HT1080 (cell line): ENCODE measurements at regions not wholly inside any gene's neighbourhood (a gene's known extent, or its start where the extent isn't known, plus 50 kb on each side); places are given as distances from the start of the nearest gene placed in this dataset.
A peak's percentile ranks its signal among the peaks of the same experiment; 100 is the strongest.
"Not testable (repeated sequence)": the region's sequence is repeated elsewhere in the genome, so short reads cannot be mapped to it uniquely, and the experiment has no call there.

Source experiments
- DNase-seq: peaks from one replicate; pipeline ENCODE4 v3.0.0-alpha.2; 2015; ENCODE audit warnings: low read depth

DNA sequence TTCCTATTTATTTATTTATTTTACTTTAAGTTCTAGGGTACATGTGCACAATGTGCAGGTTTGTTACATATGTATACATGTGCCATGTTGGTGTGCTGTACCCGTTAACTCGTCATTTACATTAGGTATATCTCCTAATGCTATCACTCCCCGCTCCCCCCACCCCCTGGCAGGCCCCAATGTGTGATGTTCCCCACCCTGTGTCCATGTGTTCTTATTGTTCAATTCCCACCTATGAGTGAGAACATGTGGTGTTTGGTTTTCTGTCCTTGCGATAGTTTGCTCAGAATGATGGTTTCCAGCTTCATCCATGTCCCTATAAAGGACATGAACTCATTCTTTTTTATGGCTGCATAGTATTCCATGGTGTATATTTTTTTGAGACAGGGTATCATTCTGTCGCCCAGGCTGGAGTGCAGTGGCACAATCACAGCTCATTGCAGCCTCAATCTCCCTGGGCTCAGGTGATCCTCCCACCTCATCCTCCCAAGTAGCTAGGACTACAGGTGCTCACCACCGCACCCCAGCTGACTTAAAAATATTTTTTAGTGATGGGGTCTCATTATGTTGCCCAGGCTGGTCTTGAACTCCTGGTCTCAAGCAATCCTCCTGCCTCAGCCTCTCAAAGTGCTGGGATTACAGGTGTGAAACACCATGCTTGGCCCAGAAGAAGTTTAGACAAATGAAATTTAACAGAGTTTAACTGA lies 140.6 kb downstream of the NPIPB5 start:
- DNase-seq, result not testable (repeated sequence)

DNA sequence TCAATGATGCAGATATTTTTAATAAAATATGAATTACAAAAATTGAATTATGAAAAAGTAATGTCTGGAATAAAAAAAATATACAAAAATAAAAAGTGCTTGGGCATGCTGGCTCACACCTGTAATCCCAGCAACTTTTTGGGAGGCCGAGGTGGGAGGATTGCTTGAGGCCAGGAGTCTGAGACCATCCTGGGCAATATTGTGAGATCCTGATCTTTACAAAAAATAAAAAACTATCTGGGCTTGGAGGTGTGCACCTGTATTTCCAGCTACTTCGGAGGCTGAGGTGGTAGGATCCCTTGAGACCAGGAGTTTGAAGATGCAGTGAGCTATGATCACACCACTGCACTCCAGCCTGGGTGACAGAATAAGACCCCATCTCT lies 141.8 kb downstream of the NPIPB5 start:
- DNase-seq, result no peak

DNA sequence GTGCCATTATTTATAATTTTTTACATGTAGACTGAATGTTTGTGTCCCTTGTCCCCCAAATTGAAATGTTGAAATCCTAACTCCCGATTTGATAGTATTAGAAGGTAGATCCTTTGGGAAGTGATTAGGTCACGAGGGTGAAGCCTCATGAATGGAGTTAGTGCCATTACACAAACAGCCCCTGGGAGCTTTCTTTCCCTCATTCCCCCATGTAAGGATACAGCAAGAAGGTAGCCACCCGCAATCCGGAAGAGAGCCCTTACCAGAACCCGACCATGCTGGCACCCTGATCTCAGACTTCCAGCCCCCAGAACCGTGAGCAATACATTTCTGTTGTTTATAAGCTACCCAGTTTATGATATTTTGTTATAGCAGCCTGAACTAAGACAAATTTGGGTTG lies 143.2 kb downstream of the NPIPB5 start:
- no peak for DNase-seq

DNA sequence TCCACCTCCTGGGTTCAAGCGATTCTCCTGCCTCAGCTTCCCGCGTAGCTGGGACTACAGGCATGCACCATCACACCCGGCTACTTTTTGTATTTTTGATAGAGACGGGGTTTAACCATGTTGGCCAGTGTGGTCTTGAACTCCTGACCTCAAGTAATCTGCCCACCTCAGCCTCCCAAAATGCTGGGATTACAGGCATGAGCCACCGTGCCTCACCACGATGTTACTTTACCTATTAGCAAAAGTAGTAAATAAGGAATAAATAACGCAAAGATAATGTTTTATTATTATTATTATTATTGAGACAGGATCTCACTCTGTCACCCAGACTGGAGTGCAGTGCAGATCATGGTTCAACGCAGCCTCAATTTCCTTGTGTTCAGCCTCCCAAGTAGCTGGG lies 145.9 kb downstream of the NPIPB5 start:
- not testable (repeated sequence) for DNase-seq

DNA sequence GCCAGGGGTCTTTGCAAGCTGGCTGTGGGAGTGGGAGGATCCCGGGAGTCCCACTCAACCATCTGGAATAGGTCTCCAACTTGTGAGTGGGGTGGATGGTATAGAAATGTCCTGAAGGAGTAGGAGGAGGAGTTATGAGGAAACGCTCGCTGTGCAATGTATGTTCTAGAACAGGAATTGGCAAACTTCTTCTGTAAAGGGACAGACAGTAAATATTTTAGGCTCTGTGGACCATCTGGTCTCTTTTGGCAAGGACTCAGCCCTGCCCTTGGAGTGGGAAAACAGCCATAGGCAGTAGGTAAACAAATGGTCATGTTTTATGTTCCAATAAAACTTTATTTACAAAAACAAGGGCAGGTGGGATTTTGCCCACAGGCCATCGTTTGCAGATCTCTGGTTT lies 149.2 kb downstream of the NPIPB5 start:
- no peak for DNase-seq

DNA sequence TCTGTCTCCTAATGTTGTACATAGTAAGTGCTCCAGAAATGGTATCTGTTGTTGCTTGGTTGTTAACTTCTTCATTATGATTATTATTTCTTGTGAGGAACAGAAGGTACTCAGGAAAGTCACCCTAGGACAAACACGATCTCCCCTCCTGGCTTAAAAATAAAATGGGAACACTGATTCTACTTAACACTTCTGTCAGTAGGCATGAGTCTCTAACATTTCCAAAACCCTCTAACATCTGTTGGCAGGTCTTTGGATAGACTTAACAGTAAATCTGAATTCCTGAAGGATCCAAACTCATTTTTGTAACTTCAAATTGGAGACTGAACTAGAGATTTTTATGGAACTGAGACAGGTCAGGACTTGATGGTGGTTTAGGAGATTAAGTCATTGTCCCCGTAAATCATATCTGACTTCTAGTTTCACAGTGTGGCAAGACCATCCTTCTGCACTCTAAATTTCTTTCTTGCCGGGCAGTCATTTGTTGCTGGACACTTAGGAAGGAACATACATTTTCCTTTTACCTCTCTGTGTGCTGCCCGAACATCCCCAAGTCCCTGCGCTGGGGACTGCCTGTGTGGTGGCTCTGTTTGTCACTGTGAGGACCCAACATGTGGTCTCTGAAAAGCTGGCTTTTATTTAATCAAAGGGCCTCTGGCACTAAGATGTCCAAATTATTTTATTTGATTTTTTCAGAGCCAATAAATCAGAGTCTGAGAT lies 149.9 kb downstream of the NPIPB5 start:
- DNase-seq, result no peak

DNA sequence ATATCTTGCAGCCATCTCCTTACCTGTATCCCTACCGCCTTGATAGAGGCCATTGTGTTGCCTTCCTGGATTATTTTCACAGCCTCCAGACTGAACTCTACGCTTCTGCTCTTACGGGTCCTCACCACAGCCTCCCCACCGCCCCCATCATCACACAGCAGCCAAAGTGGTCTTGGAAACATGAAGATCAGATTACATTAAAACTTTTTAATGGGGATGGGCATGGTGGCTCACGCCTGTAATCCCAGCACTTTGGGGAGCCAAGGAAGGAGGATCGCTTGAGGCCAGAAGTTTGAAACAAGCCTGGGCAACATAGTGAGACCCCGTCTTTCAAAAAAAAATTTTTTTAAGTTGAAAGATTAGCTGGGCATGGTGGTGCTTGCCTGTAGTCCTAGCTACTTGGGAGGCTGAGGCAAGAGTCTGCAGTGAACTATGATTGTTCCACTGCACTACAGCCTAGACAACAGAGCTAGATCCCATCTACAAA lies 150.5 kb downstream of the NPIPB5 start:
- no peak for DNase-seq

DNA sequence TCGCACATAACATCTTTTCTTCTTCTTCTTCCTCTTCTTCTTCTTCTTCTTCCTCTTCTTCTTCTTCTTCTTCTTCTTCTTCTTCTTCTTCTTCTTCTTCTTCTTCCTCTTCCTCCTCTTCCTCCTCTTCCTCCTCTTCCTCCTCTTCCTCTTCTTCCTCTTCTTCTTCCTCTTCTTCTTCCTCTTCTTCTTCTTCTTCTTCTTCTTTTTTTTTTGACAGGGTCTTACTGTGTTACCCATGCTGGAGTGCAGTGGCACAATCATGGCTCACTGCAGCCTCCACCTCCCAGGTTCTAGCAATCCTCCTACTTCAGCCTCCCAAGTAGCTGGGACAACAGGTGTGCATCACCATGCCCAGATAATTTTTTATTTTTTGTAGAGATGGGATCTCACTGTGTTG lies 151.0 kb upstream of the HS3ST2 start:
- DNase-seq, result not testable (repeated sequence)

DNA sequence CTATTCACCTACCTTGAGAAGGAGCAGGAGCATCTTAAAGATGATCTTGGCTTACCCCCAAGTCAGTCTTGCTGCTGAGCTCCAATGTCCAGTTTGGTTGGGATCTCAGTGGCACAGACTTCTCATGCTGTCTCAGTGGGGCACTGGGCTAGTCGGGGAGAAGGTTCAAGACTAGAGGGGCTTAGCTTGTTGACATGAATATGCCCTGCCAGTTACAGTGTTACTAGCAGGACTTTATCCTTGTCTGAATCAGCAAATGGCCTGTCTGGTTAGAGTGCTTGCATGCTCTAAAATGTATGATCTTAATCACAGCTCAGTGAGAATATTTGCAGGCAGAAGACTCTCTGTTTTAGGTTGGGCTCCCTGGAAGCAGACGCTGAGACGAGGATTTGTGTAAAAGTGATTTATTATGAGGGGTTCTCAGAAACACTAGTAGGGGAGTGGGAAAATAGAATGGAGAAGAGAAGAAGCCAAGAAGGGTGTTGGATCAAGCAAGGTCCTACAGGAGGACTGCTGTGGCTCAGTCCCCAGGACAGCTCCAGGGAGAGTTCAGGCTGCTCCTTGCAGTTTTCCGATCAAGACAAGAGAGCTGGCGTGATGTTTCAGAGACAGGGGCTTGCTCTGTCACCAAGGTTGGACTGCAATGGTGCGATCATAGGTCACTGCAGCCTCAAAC lies 150.4 kb upstream of the HS3ST2 start:
- no peak for DNase-seq

DNA sequence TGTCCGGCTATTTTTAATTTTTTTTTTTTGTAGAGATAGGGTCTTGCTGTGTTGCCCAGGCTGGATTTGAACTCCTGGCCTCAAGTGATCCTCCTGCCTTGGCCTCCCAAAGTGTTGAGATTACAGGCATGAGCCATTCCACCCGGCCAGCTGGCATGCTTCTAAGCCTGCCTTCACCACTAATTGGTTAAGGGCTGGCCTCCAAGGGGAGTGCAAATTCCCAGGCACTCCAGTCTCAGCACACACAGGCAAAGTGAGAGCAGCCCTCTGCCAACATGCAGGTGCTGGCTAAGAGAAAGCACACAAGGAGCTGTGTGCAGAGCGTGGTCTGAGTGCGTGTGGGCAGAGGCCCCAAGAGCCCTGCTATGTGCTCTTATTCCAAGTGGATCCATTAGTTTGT lies 149.8 kb upstream of the HS3ST2 start:
- no peak for DNase-seq

DNA sequence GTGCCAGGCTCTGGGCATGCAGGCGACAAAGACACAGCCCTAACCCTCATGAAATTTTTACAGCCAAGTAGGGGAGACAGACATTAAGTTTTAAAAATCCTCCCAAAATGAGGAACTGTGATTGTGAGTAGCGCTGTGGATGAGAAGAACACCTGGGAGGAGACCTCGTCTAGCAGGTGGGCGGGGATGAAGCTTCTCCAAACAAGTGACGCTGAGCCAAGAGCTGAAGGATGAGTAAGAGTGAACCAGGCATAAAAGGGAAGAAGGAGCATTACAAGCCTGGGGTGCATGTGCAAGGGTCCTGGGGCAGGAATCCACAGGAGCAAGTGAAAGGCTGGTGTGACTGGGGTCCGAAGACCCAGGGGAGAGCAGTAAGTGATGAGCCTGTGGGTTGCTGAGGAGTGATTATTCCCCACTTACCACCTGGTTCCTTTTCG lies 149.4 kb upstream of the HS3ST2 start:
- no peak for DNase-seq

DNA sequence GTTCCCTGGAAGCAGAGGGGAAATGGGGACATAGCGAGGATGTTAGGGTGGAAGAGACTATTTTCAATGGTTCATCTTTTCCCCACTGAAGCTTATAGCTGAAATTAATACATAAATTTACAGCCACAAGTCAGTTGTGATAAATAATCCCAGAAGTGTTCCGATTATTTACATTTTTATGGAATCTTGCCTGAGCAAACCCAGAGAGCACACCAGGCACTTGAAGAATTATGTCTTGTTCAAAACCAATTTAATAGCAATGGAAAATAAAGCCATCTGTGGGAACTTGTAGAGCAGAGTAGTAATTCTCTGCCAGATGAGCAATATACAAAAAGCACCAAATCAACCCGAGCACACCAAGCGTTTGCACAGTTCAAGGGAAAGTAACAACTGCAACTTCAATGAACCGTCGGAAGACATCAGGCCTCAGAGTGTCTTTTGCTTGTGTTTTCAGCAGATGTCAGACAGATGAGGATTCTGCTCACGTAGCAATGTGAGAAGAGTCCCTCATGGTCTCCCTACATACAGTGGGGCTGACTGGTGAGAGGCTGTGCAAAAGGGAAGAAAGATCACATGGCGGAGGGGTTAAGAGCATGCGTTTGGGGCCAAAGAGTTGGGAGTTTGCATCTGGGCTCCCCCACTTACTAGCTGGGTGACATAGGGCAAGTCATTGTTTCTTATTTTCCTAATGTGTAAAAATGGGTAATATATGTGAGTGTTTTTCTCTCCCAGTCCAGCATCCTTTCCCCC lies 148.7 kb upstream of the HS3ST2 start:
- no peak for DNase-seq

DNA sequence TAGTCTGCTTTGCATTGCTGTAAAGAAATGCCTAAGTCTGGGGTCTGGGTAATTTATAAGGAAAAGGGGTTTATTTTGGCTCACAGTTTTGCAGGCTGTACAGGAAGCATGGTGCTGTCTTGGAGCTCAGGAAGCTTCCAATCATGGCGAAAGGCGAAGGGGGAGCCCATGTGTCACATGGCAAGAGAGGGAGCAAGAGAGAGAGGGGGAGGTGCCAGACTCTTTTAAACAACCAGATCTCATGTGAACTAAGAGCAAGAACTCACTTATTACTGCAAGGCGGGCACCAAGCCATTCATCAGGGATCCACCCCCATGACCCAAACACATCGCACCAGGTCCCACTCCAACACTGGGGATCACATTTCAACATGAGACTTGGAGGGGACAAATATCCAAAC lies 148.2 kb upstream of the HS3ST2 start:
- no peak for DNase-seq

DNA sequence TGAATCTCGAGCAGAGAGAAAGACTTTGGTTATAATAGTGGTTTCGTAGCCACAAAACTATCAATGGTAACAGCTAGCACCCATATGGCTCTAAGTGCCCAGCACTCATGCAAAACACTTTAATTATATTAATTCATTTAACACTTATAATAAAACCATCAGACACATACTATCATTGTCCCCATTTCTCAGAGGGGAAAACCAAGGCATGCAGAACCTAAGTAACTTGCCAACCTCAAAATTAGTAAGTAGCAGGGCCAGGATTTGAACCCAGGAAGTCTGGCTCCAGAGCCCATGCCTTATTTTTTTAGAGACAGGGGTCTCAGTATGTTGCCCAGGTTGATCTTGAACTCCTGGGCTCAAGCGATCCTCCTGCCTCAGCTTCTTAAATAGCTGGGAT lies 145.6 kb upstream of the HS3ST2 start:
- no peak for DNase-seq

DNA sequence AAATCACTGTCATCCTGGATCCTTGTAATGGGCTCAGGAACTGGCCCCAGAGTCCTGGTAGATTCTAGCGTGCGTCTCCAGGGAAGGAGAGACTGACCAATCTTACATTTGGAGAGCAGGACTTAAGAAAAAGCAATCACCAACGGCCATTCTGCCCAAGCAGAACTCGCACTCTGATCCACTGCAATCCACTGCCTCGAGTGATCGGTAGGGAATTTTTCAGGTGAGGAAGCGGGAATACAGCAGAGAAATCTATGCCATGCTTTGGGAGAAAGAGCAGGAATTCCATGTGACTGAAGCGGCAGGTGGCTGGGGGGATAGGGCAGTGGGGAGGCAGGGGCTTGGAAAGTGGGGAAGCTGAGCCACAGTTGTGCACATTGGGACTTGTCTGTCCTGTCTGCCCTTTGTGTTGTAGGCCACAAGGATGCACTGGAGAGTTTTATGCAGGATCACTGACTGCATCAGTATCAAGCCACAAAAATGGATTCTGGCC lies 143.9 kb upstream of the HS3ST2 start:
- DNase-seq, result no peak

DNA sequence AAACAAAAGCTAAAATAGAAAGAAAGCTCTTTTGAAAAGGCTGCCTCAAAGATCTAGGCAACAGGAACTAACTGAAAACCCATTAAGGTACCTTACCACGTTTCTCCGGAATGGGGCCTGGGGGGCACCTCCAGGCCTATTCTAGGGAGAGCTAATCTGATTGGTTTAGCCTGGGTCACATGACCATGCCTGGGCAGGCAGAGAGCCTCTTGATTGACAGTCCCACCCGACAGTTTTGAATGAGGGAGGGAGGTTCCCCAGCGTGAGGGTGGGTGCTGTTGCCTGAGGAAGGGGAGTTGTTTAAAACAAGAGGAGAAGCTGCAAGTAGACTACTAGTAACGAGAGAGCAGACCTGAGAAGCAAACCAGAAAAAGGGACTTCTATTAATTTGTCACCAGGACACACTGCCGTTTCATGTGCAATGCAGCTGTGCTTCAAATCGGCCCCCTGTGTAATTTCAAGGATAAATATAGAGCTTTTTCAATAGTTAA lies 143.4 kb upstream of the HS3ST2 start:
- no peak for DNase-seq

DNA sequence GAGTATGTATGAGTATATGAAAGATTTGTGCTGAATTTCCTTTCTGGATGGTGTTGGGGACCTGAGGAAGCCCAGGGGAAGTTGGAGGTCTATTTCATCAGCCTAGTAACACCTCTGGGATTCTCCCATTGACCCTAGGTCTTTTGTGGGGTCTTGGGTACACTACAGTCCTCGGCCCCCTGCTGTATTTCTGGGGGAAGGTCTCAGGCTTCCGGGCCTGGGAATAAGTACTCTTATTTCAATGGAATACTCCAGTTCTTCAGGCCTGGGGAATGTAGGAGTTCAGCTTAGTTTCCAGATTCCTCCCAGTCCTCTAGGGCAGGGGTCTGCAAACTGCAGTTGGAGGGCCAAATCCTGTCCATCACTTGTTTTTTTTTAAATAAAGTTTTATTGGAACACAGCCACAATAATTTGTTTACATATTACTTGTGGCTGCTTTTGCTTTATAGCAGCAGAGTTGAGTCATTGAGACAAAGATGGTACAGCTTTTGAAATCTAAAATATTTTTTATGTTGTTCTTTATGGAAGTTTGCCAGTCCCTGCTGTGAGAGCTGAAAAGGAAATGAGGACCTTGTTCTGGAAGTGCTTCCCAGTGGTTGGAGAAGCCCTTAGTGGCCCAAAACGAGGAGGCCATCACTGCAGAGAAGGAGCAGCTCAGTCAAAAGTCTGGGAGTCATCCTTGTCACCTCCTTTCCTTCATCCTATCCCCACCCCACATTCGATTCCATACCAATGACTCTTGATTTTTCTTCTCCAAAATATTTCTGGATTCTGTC lies 142.5 kb upstream of the HS3ST2 start:
- peak; percentile 27 for DNase-seq

DNA sequence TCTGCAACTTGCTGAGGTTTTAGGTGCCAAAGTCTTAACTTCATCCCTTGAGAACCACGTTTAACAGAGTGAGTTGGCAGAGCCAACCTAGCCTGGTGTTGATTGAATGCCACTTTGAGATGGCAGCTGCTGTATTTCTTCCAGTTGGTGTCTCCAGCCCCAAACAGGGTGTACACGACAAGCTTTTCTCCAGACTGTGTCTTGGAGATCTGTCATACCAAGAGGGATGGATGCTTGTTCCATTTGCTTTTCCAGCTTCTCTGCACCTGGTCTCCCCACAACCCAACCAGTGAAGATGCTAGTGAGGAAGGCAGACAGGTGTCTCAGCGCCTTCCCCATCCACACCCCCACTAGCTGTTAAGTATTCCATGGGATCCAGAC lies 141.1 kb upstream of the HS3ST2 start:
- DNase-seq, result no peak

DNA sequence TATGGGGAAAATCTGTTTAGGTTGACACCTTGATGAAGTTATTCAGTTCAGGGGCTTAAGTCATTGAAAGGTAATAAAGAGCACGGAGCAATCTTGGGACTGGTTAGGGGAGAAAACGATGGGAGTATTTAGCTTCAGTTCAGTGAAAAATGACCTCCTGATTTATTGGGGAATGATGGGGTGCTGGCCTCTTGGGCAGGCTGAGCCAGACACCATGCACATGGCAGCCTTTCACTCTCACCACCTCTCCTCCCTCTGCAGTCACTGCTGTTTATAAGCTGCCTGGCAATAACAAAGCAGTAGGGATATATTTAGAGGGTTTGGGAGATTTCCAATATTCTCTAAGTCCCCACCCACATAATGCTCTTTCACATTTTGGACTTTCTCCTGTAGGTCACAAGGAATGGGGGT lies 140.5 kb upstream of the HS3ST2 start:
- DNase-seq, result no peak

DNA sequence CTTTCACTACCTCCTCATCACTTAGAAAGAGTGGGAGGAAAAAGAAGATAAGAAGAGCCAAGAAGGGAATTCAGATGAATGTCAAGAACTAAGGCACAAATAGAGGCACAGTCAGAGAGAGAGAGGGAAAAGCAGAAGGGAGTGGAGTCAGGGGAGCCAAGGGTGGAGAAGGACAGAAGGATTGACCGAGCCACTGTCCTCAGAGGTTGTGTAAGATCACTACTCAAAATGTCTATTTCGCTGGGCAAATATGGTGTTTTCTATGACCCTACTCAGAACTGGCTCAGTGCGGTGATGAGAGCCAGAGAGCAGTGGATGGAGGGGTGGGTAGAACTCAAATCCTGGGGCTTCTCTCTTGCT lies 139.2 kb upstream of the HS3ST2 start:
- DNase-seq, result no peak
